ENCODE measurements at regions not wholly inside any gene's neighbourhood (a gene's known extent, or its start where the extent isn't known, plus 50 kb on each side); places are given as distances from the start of the nearest gene placed in this dataset.

DNA sequence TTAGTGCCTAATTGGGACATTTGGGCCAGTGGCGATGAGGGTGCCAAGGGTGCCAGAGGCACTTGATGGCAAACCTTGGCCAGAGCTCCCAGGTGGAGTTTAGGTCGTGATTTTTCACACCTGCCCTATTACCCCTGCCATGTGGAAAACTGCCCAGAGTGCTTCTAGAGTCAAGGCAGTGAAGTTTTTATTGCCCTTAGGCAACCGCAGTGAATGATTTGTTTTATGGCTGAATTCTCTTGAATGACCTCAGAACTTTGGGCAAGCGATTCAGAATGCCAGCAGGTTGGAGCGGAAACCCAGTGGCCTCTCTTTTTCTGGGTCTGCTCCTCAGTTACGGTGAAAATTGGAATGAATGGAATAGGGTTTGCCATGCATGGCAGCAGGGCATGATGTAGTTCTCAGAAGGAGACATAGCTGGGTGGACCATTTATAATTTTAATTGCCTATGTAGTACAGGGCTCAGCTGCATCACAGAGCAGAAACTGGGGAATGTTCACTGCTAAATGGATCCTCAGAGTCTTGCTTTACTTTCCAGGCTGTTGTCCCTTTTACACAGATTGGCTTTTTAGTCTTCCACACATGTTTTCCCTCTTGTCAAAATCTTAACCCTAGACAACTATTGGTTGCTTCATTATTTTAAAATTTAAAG is 820.0 kb upstream of the SEMA6A start:
- TF ChIP-seq, protein P1, sequence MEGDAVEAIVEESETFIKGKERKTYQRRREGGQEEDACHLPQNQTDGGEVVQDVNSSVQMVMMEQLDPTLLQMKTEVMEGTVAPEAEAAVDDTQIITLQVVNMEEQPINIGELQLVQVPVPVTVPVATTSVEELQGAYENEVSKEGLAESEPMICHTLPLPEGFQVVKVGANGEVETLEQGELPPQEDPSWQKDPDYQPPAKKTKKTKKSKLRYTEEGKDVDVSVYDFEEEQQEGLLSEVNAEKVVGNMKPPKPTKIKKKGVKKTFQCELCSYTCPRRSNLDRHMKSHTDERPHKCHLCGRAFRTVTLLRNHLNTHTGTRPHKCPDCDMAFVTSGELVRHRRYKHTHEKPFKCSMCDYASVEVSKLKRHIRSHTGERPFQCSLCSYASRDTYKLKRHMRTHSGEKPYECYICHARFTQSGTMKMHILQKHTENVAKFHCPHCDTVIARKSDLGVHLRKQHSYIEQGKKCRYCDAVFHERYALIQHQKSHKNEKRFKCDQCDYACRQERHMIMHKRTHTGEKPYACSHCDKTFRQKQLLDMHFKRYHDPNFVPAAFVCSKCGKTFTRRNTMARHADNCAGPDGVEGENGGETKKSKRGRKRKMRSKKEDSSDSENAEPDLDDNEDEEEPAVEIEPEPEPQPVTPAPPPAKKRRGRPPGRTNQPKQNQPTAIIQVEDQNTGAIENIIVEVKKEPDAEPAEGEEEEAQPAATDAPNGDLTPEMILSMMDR (IDR thresholded peaks at IDR 0.05) = no peak
- TF ChIP-seq POLR2A (IDR thresholded peaks at IDR 0.05) = no peak
